Endothelial cell of umbilical vein (primary cell): ENCODE measurements at regions not wholly inside any gene's neighbourhood (a gene's known extent, or its start where the extent isn't known, plus 50 kb on each side); places are given as distances from the start of the nearest gene placed in this dataset.

ENCODE experiments used
- BruUV-seq: library from RNA; stranded (reverse); fragments of 400-500 nt; replicated peaks from 2 replicates; lab custom pipeline; 2021; lab: Mats Ljungman, UMichigan
- CTCF ChIA-PET: fragments of 300-600, 350-600 bp; sonication (Branson Sonifier 250); formaldehyde crosslinking; loops from one replicate; lab custom pipeline; 2021; ENCODE audit warnings: antibody characterized with exemption, inconsistent platforms; lab: Charles Lee
- POLR2A ChIA-PET: fragments of 300-600, 350-600 bp; sonication (Branson Sonifier 250); formaldehyde crosslinking; loops from one replicate; lab custom pipeline; 2021; ENCODE audit warnings: antibody characterized with exemption, inconsistent platforms; lab: Charles Lee
- DNase-seq: peaks from one replicate; pipeline ENCODE4 v3.0.0-alpha.2; 2011; ENCODE audit warnings: low read depth, low spot score
- FAIRE-seq: peaks from 2 replicates; lab custom pipeline; 2011; peaks lifted over from hg19 to GRCh38; lab: Jason Lieb, UNC
- H2AFZ ChIP-seq: 2 replicates; pipeline ENCODE4 v1.6.0; 2012; ENCODE audit warnings: low read depth, low read length, control low read depth, inconsistent platforms
- H3K27ac ChIP-seq: 2 replicates; pipeline ENCODE4 v1.5.1; 2011; ENCODE audit warnings: low read depth, mild to moderate bottlenecking, control low read depth, low read length, moderate library complexity; ENCODE audit not compliant: insufficient read depth
- H3K27me3 ChIP-seq, 2 experiments: 2 replicates each; pipeline versions ENCODE4 v1.6.0 to v1.6.1; 2011; ENCODE audit warnings: low read length in 2 of 2, mixed read lengths in 1 of 2; ENCODE audit not compliant: control insufficient read depth in 2 of 2, insufficient read depth in 2 of 2
- H3K36me3 ChIP-seq, 2 experiments: 2 replicates in 1 of 2; 3 replicates in 1 of 2; pipeline ENCODE4 v1.5.1; 2011; ENCODE audit warnings: low read length in 2 of 2, mild to moderate bottlenecking in 1 of 2, moderate library complexity in 1 of 2; ENCODE audit not compliant: control insufficient read depth in 2 of 2, insufficient read depth in 2 of 2; ENCODE audit errors: extremely low read depth in 1 of 2
- H3K4me1 ChIP-seq: 3 replicates; pipeline ENCODE4 v1.5.1; 2011; ENCODE audit warnings: mild to moderate bottlenecking, low read length; ENCODE audit not compliant: control insufficient read depth, insufficient read depth; ENCODE audit errors: extremely low read depth
- H3K4me2 ChIP-seq: 2 replicates; pipeline ENCODE4 v1.6.1; 2011; ENCODE audit warnings: low read length, control low read depth, mixed read lengths; ENCODE audit not compliant: insufficient read depth
- H3K4me3 ChIP-seq, 3 experiments: fragments of 200-600 bp in 1 of 3; sonication (generic), shearing (Covaris generic) in 1 of 3; replicated peaks in 1 of 3; 2 replicates each; pipeline ENCODE4 v1.5.1; 2011 to 2016; ENCODE audit warnings: control low read depth in 3 of 3, low read length in 3 of 3, mild to moderate bottlenecking in 2 of 3, inconsistent platforms in 1 of 3, low read depth in 1 of 3, moderate library complexity in 1 of 3; ENCODE audit not compliant: insufficient read depth in 1 of 3
- H3K79me2 ChIP-seq: 2 replicates; pipeline ENCODE4 v1.6.0; 2012; ENCODE audit warnings: low read length, inconsistent platforms; ENCODE audit not compliant: control insufficient read depth, insufficient read depth
- H3K9ac ChIP-seq: replicated peaks from 2 replicates; pipeline ENCODE3; 2011; ENCODE audit warnings: low read length, control low read depth; ENCODE audit not compliant: insufficient read depth; ENCODE audit errors: extremely low read depth
- H3K9me1 ChIP-seq: replicated peaks from 3 replicates; pipeline ENCODE4 v1.6.0; 2011; ENCODE audit warnings: mild to moderate bottlenecking, low read length; ENCODE audit not compliant: control insufficient read depth, insufficient read depth; ENCODE audit errors: extremely low read depth
- H3K9me3 ChIP-seq: replicated peaks from 2 replicates; pipeline ENCODE4 v1.5.1; 2012; ENCODE audit warnings: low read length, inconsistent platforms; ENCODE audit not compliant: control insufficient read depth, insufficient read depth
- H4K20me1 ChIP-seq: replicated peaks from 2 replicates; pipeline ENCODE3; 2011; ENCODE audit warnings: mild to moderate bottlenecking, low read length; ENCODE audit not compliant: control insufficient read depth, insufficient read depth; ENCODE audit errors: extremely low read depth
- EZH2 ChIP-seq: IDR thresholded peaks from 2 replicates; pipeline ENCODE4 v1.6.1; 2012; ENCODE audit warnings: borderline replicate concordance, low read depth, mild to moderate bottlenecking, moderate library complexity, low read length, inconsistent platforms; ENCODE audit not compliant: severe bottlenecking
- FOS ChIP-seq: IDR thresholded peaks from 2 replicates; pipeline ENCODE4 v1.6.1; 2011; ENCODE audit warnings: mild to moderate bottlenecking, low read length, moderate library complexity, borderline replicate concordance; ENCODE audit not compliant: insufficient read depth
- GATA2 ChIP-seq: IDR thresholded peaks from 2 replicates; pipeline ENCODE4 v1.7.0; 2011; ENCODE audit warnings: low read depth, mild to moderate bottlenecking, moderate library complexity, mixed read lengths, low read length; ENCODE audit not compliant: insufficient read length, insufficient read depth
- JUN ChIP-seq: IDR thresholded peaks from 2 replicates; pipeline ENCODE4 v1.6.1; 2011; ENCODE audit warnings: borderline replicate concordance, low read depth; ENCODE audit not compliant: insufficient read length, insufficient read depth
- MYC ChIP-seq: IDR thresholded peaks from one replicate; pipeline ENCODE4 v1.6.1; 2011; ENCODE audit warnings: mild to moderate bottlenecking, low read depth, low read length
- POLR2A ChIP-seq: IDR thresholded peaks from 2 replicates; pipeline ENCODE4 v1.6.1; 2012; ENCODE audit warnings: low read depth, mild to moderate bottlenecking, control low read depth, low read length
- POLR2AphosphoS5 ChIP-seq: IDR thresholded peaks from 2 replicates; pipeline ENCODE4 v1.6.1; 2012; ENCODE audit warnings: low read depth, mild to moderate bottlenecking, control low read depth, low read length, moderate library complexity; ENCODE audit not compliant: insufficient read depth
- dilution Hi-C: fragments of 300-500 bp; cut with MboI; formaldehyde crosslinking; loops from one replicate; pipeline ENCODE4 v1.15.0; 2019; ENCODE audit warnings: low sequenced_read_pairs; ENCODE audit not compliant: extremely low pct_ligation_motif_present
- intact Hi-C: fragments of 100-400 bp; cut with micrococcal nuclease; formaldehyde crosslinking; loops from one replicate; pipeline ENCODE4 v1.10.0; 2022
- TF ChIP-seq, protein P1 (sequence below): IDR thresholded peaks from 2 replicates; pipeline ENCODE4 v1.6.1; 2011; ENCODE audit not compliant: insufficient read depth, insufficient read length
- TF ChIP-seq, protein P2 (sequence below), 2 donors: IDR thresholded peaks; 1 replicate in 1 of 2; 2 replicates in 1 of 2; pipeline ENCODE4 v1.5.1; 2011; ENCODE audit warnings: low read length in 2 of 2, mild to moderate bottlenecking in 2 of 2, moderate library complexity in 2 of 2, control low read depth in 1 of 2, inconsistent platforms in 1 of 2, low read depth in 1 of 2; ENCODE audit not compliant: insufficient read depth in 1 of 2; ENCODE audit errors: extremely low read depth in 1 of 2

DNA sequence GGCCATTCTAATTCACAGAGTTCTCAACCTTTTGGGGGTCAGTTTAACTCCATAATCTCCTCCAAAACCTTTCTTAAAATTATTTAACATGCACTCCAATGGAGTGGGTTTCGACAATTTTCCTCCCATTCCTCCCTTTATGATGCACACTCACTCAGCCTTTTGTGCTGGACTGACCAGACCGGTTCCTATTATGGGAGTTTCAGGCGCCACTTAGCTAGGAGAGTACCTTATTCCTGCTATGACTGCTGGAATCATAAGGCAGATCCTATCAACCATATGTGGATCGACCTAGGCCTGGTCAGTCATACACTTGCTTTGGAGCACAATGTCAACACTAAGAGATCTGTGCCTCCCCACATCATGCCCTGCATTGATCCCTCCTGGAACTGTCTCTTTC lies 63.9 kb upstream of the MOCS1 start:
- DNase-seq (no peak), FAIRE-seq (no peak)
- TF ChIP-seq FOS (no peak), POLR2AphosphoS5 (no peak), EZH2 (no peak), POLR2A (no peak)
- TF ChIP-seq, protein P1, sequence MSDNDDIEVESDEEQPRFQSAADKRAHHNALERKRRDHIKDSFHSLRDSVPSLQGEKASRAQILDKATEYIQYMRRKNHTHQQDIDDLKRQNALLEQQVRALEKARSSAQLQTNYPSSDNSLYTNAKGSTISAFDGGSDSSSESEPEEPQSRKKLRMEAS = no peak
- TF ChIP-seq, protein P2, sequence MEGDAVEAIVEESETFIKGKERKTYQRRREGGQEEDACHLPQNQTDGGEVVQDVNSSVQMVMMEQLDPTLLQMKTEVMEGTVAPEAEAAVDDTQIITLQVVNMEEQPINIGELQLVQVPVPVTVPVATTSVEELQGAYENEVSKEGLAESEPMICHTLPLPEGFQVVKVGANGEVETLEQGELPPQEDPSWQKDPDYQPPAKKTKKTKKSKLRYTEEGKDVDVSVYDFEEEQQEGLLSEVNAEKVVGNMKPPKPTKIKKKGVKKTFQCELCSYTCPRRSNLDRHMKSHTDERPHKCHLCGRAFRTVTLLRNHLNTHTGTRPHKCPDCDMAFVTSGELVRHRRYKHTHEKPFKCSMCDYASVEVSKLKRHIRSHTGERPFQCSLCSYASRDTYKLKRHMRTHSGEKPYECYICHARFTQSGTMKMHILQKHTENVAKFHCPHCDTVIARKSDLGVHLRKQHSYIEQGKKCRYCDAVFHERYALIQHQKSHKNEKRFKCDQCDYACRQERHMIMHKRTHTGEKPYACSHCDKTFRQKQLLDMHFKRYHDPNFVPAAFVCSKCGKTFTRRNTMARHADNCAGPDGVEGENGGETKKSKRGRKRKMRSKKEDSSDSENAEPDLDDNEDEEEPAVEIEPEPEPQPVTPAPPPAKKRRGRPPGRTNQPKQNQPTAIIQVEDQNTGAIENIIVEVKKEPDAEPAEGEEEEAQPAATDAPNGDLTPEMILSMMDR (IDR thresholded peaks at IDR 0.05; ENCODE audit: extremely low read depth in 1 of 2, insufficient read depth in 1 of 2, low read depth in 1 of 2, low read length in 2 of 2) = no peak
- Histone ChIP-seq H3K27me3 (no peaks in the 10 kb centered on the region), H3K79me2 (no peaks in the 10 kb centered on the region), H3K9ac (no peak overlapping the region), H3K9me3 (no peaks in the 10 kb centered on the region), H3K36me3 (no peaks in the 10 kb centered on the region), H3K4me3 (no peak overlapping the region), H3K4me1 (no peaks in the 10 kb centered on the region), H3K4me2 (no peak overlapping the region), H3K27ac (no peak overlapping the region), H3K9me1 (no peaks in the 10 kb centered on the region), H4K20me1 (no peaks in the 10 kb centered on the region), H2AFZ (no peak overlapping the region)
- CTCF ChIA-PET = no interaction called here
- BruUV-seq = no TSS peak
- intact Hi-C loops = no loop called here
- dilution Hi-C loops = no loop called here
- POLR2A ChIA-PET = no interaction called here

DNA sequence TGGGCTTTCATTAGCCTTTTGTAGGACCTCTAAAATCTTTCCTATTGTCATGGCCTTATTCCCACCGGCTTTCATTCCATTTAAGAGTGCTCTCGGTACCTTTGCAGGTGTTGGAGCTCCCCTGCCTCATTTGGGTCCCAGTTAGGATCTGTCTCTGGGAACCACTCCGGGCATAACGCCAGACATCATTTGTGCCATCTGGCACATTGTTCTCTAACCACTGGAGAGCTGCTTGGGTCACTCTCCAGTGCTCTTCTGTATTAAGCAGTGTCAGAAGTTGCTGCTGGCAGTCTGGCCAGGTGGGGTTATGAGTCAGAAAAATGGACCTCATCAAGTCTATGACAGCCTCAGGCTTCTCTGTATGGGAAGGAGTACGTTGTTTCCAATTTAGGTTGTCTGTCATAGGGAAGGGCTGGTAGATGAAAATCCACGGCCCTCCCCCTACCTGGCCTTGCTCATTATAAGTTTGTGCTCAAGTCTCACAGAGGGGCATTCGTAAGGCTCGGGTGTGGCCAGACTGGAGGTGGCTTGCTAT lies 62.9 kb upstream of the MOCS1 start:
- DNase-seq (no peak), FAIRE-seq (no peak)
- ChIA-PET POLR2A (no interaction called here), CTCF (no interaction called here)
- no peaks in the 10 kb centered on the region for H3K79me2 ChIP-seq
- intact Hi-C loops (no loop called here), dilution Hi-C loops (no loop called here)
- no peak for TF ChIP-seq FOS
- TF ChIP-seq, protein P2 (IDR thresholded peaks at IDR 0.05; ENCODE audit: extremely low read depth in 1 of 2, insufficient read depth in 1 of 2, low read depth in 1 of 2, low read length in 2 of 2) = no peak
- TF ChIP-seq GATA2 = no peak
- no peak for TF ChIP-seq EZH2
- no peak for TF ChIP-seq JUN
- no peak for TF ChIP-seq POLR2AphosphoS5
- no peak for TF ChIP-seq MYC
- no peak for TF ChIP-seq POLR2A
- TF ChIP-seq, protein P1 = no peak
- H2AFZ ChIP-seq = no peak overlapping the region
- no TSS peak for BruUV-seq
- no peak overlapping the region for H3K4me3 ChIP-seq
- no peak overlapping the region for H3K4me2 ChIP-seq
- H3K9me1 ChIP-seq = no peaks in the 10 kb centered on the region
- H3K27me3 ChIP-seq = no peaks in the 10 kb centered on the region
- no peaks in the 10 kb centered on the region for H4K20me1 ChIP-seq
- H3K27ac ChIP-seq = no peak overlapping the region
- no peak overlapping the region for H3K9ac ChIP-seq
- H3K9me3 ChIP-seq = peaks cover 3% of the 10 kb centered on the region
- H3K36me3 ChIP-seq = no peaks in the 10 kb centered on the region
- no peaks in the 10 kb centered on the region for H3K4me1 ChIP-seq
